ENCODE measurements at regions not wholly inside any gene's neighbourhood (a gene's known extent, or its start where the extent isn't known, plus 50 kb on each side); places are given as distances from the start of the nearest gene placed in this dataset.

DNA sequence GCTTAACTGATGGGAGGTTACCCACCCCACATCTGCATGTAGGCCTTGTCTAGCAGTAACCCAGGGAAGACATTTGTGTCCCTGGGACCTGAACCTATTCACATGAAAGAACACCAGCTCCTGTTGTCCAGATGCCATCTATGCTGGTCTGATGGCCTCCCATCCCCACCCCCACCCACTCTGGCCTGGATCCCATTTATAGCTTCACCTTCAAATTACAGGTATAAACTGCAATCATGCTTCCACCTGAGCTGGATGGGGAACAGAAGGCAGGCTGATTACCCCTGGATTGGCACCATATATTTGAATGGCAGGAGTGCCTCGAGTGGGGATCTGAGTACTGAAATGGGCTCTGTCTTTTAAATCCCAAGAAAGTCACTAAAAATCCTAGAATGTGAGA is 312.7 kb upstream of the USP24 start:
- TF ChIP-seq, protein P1, sequence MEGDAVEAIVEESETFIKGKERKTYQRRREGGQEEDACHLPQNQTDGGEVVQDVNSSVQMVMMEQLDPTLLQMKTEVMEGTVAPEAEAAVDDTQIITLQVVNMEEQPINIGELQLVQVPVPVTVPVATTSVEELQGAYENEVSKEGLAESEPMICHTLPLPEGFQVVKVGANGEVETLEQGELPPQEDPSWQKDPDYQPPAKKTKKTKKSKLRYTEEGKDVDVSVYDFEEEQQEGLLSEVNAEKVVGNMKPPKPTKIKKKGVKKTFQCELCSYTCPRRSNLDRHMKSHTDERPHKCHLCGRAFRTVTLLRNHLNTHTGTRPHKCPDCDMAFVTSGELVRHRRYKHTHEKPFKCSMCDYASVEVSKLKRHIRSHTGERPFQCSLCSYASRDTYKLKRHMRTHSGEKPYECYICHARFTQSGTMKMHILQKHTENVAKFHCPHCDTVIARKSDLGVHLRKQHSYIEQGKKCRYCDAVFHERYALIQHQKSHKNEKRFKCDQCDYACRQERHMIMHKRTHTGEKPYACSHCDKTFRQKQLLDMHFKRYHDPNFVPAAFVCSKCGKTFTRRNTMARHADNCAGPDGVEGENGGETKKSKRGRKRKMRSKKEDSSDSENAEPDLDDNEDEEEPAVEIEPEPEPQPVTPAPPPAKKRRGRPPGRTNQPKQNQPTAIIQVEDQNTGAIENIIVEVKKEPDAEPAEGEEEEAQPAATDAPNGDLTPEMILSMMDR (IDR thresholded peaks at IDR 0.05; ENCODE audit: low read depth, low read length): no peak
- TF ChIP-seq EZH2phosphoT487 (IDR thresholded peaks at IDR 0.05; ENCODE audit: low read depth): no peak

Data from OCI-LY3 (cell line).